Femur (tissue), 1 donor: ENCODE measurements at regions not wholly inside any gene's neighbourhood (a gene's known extent, or its start where the extent isn't known, plus 50 kb on each side); places are given as distances from the start of the nearest gene placed in this dataset.
"Not testable (repeated sequence)": the region's sequence is repeated elsewhere in the genome, so short reads cannot be mapped to it uniquely, and the experiment has no call there.

Source experiments
- DNase-seq: peaks from one replicate; pipeline ENCODE4 v3.0.0-alpha.2; 2017

- DNase-seq: no peak
Observed at GRCh38 chr1:157407917-157408525, 144.3 kb downstream of the FCRL5 start.

- DNase-seq: no peak
Observed at GRCh38 chr1:157407367-157407766, 144.9 kb downstream of the FCRL5 start.

GRCh38 chr1:157405662-157406061 is 146.7 kb downstream of the FCRL5 start:
- DNase-seq: no peak

- no peak for DNase-seq
Observed at GRCh38 chr1:157404614-157405013, 147.7 kb downstream of the FCRL5 start.

- no peak for DNase-seq
Observed at GRCh38 chr1:157404063-157404501, 148.2 kb downstream of the FCRL5 start.

GRCh38 chr1:157403608-157404007 is 148.7 kb downstream of the FCRL5 start:
- DNase-seq: no peak

- DNase-seq: no peak
Observed at GRCh38 chr1:157403203-157403602, 149.1 kb downstream of the FCRL5 start.

- DNase-seq: peak; percentile 35
Observed at GRCh38 chr1:157400766-157401165, 151.5 kb downstream of the FCRL5 start.

DNA sequence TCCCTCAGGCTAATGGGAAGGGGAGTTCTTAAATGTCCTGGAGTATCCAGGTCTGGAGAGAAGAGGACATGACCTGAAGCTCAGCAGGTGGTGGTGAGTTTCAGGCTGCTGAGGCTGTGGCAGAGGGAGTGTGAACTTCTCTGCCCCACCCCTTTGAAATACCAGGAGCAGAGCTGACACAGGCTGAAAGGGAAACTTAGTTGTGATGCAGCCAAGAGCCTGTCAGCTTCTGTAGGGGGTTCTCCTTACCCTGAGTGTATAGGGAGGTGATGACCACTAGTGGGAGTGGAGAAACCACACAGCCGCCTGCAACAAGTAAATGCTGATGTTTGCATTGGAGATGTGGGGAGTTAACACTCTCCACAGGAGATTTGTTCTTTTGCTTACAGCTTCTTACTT is 152.3 kb downstream of the FCRL5 start:
- DNase-seq: no peak

- no peak for DNase-seq
Observed at GRCh38 chr1:157399343-157399983, 152.9 kb downstream of the FCRL5 start.

DNA sequence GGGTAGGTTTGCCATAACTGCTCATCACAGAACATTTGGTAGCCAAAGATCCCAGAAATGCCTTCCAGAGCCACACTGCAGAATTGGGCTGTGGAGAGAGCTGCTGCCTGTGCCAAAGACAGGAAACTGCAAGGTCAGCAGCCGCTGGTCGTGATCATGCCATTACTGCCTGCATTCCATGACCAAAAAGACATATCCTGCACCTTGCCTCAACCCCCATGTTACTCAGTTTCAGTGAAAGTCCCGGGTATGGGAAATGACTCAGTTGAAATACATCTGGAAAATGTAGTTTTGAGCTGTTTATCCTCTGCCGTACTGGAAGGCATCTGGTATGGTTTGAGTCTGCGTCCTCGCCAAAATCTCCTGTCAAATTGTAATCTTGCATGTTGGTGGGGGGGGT is 161.7 kb downstream of the FCRL5 start:
- DNase-seq: no peak

DNA sequence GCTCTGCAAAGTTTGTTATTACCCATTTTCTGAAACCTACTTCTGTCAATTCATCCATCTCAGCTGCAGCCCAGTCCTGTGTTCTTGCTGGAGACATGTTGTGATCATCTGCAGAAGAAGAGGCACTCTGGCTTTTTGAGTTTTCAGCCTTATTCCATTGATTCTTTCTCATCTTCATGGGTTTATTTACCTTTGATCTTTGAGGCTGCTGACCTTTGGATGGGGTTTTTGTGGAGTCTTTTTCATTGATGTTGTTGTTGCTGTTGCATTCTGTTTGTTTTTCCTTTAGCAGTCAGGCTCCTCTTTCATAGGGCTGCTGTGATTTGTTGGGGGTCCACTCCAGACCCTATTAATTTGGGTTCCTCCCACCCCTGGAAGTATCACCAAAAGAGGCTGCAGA is 164.3 kb downstream of the FCRL5 start:
- DNase-seq: no peak

- DNase-seq: no peak
Observed at GRCh38 chr1:157384258-157384657, 168.1 kb downstream of the FCRL5 start.

DNA sequence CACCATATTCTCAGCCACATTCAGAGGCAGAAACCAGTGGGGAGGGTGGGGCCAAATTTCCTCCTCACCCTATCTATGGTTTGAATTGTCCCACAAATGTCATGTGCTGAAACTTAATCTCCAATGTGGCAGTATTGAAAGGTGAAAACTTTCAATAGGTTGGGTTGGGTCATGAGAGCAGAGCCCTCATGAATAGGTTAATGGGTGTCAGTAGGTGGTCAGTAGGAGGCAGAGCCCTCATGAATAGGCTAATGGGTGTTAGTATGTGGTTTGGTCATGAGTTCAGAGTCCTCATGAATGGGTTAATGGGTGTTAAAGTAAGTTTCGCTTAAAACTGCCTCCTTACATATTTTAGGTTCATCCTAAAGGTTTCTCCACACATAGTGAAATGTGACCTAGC is 170.0 kb downstream of the FCRL5 start:
- no peak for DNase-seq

- no peak for DNase-seq
Observed at GRCh38 chr1:157380523-157380922, 171.8 kb downstream of the FCRL5 start.

- not testable (repeated sequence) for DNase-seq
Observed at GRCh38 chr1:157377280-157377713, 175.0 kb downstream of the FCRL5 start.

GRCh38 chr1:157376681-157377080 is 175.6 kb downstream of the FCRL5 start:
- no peak for DNase-seq

DNA sequence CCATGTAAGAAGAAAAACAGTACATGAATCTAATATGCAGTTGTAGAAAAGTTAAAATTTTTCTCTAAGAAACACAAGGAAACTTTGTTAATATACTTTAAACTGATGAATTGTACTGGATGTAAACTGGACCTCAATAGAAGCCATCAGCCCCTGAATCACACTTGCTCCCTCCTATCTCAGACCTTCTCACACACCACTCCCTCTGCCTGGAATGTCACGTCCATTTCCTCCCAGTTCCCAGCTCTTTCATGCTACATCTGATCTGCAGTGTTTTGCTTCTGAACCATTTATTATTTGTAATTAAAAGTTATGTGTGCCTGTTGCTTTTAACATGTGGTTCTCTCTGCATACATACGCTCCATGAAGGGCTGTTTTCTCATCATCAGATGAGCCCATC is 180.0 kb downstream of the FCRL5 start:
- DNase-seq: not testable (repeated sequence)

DNA sequence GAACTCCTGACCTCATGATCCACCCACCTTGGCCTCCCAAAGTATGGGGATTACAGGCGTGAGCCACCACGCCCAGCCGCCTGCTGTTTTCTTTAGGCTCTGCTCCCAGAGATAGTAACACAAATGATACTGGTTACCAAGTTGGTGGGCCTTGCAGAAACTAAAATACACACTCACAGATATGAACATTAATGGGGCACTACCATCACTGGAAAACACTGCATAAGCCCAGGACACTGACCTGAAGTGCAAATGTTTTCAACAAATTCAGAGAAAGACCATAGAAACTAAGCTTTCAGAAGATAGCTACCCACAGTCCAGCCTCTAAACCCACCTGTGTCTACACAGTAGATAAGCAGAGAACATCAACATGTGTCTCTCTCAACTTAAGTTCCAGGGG is 180.5 kb downstream of the FCRL5 start:
- DNase-seq: no peak

DNA sequence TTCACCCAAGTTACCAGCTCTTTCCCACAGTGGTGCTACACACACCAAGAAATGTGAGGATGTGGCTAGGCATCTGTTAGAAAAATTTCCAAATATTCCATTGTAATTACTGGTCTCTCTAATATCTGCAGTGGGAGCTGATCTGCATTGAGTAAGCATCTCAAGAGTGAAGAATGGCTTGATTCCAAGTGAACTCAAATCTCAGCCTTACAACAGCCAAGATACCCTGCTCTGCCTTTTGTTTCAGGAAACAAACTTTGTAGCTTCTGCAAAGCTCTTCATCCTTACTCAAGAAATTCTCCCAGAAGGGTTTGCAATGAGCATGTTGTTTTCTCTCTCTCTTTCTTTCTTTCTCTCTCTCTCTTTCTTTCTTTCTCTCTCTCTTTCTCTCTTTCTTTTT is 181.1 kb downstream of the FCRL5 start:
- no peak for DNase-seq

DNA sequence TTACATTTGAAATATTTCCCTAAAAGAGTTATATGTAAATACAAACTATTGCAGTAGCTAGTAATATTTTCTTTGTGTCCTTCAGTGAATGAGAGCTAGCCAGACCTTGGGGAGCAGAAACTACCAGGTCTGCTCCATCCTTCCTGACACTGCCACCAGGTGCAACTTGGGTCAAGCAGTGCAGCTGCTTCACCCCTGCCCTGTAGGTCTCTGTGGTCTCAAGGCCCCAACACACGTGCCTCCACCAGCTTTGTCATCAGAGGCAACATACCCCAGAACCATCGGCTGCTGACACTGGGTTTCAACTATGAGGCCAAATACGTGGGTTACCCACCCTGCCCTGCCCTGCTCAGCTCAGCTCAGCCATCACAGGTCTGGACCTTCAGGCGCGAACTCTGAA is 181.6 kb downstream of the FCRL5 start:
- DNase-seq: no peak

GRCh38 chr1:157369808-157370521 is 182.3 kb downstream of the FCRL5 start:
- DNase-seq: peak; percentile 51

- not testable (repeated sequence) for DNase-seq
Observed at GRCh38 chr1:157368941-157369340, 183.4 kb downstream of the FCRL5 start.

DNA sequence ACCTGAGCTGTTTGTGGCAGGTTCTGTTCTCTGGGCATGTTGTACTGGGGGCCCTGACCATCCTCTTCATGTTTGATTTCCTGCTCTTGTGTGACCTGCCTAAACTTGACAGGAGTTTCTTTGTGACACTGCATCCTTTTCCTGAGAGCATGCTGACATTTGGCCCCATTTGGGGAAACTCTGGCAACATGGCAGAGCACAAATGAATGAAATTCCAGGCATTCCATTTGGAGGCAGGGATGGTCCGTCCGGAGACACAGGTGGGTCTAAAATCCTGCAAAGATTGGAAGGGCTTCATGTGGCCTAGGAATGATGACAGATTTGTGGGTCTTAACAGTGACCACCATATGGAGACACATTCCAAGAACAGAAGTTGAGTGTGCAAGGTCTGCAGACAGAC is 184.0 kb downstream of the FCRL5 start:
- DNase-seq: no peak
